Stimulated activated CD8-positive, alpha-beta memory T cell treated with anti-CD3 and anti-CD28 coated beads, Interleukin-15, amount 100 ng/mL, for 48 hours (primary cell): ENCODE measurements at regions not wholly inside any gene's neighbourhood (a gene's known extent, or its start where the extent isn't known, plus 50 kb on each side); places are given as distances from the start of the nearest gene placed in this dataset.
"Not testable (repeated sequence)": the region's sequence is repeated elsewhere in the genome, so short reads cannot be mapped to it uniquely, and the experiment has no call there.

Source experiments
- DNase-seq, 2 donors: peaks; one replicate each; pipeline ENCODE4 v3.0.0-alpha.2; 2020; ENCODE audit warnings: low read depth in 2 of 2

- no peak for DNase-seq
Measured at GRCh38 chr15:53213336-53213735, 423.2 kb upstream of the ONECUT1 start.

- no peak for DNase-seq
Measured at GRCh38 chr15:53212785-53213184, 422.6 kb upstream of the ONECUT1 start.

GRCh38 chr15:53210653-53211052 is 420.5 kb upstream of the ONECUT1 start:
- DNase-seq = no peak

GRCh38 chr15:53209396-53210042 is 419.4 kb upstream of the ONECUT1 start:
- DNase-seq = no peak

DNA sequence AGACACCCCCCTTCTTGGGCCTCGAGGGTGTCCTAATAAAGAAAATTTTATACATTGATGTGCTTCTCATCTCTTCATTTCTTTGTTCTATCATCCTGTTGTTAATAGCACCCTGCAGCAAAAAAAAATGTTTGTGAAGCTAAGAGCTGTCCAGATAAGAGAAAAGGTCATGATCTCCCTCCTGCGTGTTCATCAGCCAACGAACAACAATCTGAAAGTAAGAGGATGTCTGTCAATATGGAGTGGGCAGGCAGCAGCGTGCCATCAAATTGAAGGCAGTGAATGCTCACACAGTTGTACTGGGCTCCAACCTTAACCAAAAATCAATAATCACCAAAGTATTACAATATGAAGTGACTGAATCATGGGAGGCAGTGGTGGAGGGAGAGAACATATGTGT is 418.6 kb upstream of the ONECUT1 start:
- DNase-seq = no peak

DNA sequence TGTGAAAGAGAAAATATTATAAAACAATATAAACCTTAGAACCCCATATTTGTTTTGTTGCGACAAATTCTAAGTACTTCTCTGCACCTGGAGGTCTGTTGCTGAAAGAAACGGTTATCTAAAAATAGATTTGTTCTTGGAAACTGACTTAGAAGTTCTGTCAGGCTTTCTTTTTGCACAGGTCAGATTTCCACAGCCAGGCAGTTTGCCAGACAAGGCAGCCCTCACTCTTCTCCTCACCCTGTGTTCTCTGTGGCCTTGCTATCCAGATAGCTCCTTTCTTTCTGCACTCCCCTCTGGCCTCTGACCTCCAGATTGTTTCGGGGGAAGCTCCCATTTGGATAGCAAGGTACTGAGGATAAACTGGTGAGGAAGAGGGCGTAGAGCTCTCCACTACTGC is 413.3 kb upstream of the ONECUT1 start:
- no peak for DNase-seq

DNA sequence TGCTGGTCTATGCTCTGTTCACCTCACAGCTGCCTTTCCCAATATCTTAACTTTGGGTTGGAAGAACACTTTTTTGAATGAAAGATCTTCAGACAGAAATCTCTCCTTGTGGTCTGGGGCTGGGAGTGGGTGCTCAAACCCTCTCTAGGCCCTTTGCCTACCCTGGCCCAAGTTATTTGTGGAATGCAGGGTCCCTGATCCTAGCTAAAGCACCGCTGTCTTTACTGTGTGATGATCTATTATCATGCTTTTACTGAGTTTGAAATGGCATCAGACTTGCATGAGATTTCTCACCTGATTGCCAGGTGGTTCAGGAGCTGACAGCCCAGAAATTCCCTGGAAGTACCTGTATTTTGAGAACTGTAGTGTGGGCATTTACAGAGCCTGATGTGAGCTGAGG is 412.7 kb upstream of the ONECUT1 start:
- no peak for DNase-seq

DNA sequence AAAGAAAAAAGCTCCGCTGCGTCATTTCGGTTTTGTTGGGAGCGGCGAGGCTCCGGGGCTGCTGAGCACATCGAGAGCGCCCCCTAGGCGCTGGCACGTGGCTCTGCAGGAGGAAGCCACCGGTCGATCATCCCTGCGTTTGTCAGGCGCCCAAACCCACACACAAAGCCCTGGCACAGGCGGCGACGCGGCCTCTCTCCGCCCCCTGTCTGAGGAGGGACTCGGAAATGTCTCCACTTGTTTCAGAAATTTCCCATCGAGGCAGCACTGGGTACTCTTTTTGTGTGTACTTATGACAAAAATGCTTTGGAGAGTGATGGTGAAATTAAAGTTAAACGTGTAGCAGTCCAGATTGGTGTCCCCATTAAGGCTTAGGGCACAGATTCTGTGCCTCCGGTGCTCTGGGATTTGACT is 407.3 kb upstream of the ONECUT1 start:
- DNase-seq = peak; percentile 5 to 36

DNA sequence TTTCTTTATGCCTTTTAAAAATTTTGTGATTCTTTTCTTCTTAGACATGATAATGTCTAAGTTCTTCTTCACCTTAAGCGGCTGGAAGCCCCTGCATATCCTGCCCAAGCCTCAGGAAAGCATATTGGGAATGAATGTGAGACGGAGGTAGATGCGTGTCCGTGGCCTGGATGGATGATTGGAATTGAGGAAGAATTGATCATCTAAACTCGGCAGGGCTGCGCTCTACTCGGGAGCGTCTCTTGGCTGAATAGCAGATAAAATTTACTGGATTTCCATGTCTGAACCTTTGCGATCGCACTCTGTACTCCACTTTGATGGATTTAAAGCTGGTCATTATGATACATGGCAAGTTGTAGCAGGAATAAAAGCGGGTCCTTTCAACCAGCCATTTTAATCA is 406.7 kb upstream of the ONECUT1 start:
- no peak for DNase-seq

DNA sequence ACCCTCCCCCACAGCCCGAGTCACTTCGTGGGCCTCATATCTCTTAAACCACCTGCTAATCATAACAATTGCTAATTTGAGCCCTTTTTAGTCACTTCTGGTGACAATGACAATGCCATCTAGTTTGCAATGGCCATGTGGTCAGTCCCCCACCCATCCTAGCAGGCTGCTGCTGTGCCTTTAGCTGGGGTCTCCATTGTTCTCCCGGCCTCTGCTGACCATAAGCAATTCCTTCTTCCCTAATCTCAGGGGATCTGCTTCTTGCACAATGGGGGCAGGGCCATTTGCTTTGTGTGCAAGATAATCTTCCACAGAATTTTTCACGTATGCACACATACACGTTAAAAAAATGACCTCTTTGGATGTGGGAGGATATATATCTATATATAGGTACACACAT is 406.1 kb upstream of the ONECUT1 start:
- no peak for DNase-seq

DNA sequence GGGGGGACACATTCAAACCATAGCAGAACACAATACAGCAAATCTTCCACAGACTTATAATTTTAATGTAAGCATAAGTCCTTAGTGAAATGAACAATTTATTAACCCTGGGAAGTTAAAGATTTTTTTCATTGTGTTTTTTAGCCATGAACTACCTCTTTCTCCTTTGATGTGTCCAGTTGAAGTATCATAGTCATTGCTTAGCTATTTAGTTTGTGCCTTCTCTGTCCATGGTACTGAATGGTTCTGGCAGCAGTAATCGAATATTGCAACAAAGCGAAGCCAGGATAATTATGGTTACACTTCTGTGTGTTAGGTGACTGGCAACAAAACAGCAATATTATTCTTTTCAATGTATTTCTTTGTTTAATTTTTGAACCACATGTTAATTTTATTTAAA is 403.0 kb upstream of the ONECUT1 start:
- no peak for DNase-seq

GRCh38 chr15:53189860-53190259 is 399.7 kb upstream of the ONECUT1 start:
- DNase-seq = no peak

DNA sequence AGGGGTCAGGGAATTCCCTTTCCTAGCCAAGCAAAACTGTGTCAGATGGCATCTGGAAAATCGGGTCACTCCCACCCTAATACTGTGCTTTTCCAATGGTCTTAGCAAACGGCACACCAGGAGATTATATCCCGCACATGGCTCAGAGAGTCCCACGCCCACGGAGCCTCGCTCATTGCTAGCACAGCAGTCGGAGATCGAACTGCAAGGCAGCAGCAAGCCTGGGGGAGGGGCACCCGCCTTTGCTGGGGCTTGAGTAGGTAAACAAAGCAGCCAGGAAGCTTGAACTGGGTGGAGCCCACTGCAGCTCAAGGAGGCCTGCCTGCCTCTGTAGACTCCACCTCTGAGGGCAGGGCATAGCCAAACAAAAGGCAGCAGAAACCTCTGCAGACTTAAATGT is 393.3 kb upstream of the ONECUT1 start:
- not testable (repeated sequence) for DNase-seq

DNA sequence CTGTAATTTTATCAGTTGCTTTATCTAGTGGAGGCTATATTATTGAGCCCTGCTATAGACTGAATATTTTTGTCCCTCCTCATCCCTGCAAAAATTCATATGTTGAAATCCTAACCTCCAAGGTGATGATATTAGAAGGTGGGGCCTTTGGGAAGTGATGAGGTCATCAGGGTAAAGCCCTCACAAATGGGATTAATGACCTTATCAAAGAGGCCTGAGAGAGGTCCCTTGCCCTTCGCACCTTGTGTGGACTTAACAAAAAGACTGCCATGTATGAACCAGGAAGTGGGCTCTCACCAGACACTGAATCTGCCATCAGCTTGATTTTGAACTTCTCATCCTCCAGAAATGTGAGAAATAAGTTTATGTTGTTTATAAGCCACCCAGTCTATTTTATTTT is 381.4 kb upstream of the ONECUT1 start:
- no peak for DNase-seq

DNA sequence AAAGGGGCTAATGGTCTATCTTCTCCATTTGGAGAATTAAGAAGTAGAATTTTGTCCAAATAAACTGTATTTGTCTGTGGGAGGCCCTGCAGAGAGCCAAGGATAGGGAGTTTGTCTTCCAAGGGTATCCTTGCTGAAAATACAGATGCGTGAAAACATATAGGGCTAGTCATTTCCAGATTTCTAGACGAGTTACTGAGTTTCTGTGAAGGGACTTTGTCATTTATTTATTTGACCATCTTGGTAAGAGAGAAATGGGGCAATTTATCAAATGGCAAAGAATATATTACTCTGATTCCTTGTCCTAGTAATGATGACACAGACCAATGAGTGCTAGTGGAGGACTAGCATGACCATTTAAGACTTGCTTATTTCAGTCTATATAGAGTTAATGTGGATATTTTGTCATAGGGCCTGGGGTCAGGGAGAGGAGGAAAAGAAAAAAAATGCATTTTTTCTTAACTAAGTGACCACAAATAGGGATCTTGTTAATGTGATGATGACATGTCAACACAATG is 376.6 kb upstream of the ONECUT1 start:
- no peak for DNase-seq

- DNase-seq = no peak
Measured at GRCh38 chr15:53165988-53166683, 376.0 kb upstream of the ONECUT1 start.

DNA sequence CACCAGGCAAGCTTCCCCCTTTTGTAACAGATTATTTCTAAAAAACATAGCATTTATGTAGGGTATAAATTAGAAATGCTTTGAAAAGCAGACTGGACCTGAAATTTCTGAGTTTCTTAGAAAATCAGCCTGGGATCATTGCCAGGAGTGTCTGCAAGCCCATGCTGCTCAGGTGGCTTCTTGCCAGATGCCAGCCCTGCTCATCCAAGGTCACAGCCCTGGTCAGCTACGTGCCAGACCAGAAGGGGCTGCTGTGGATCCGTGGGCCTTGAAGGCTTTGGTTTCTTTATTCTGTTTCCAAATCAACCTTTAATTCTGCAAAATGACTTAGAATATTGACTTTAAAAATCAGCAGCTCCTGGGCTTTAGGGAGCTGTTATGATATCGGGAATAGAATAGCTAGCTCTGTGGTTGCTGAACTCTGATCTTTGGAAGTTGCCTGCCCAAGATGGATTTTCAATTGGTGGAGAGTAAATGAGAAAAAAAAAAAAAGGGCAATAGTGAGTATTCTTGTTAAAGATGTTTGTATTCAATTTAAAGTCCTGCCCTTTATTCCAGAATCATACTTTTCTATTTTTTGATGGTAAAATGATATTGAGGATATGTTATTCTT is 370.1 kb upstream of the ONECUT1 start:
- no peak for DNase-seq

GRCh38 chr15:53159458-53159857 is 369.3 kb upstream of the ONECUT1 start:
- DNase-seq = no peak

DNA sequence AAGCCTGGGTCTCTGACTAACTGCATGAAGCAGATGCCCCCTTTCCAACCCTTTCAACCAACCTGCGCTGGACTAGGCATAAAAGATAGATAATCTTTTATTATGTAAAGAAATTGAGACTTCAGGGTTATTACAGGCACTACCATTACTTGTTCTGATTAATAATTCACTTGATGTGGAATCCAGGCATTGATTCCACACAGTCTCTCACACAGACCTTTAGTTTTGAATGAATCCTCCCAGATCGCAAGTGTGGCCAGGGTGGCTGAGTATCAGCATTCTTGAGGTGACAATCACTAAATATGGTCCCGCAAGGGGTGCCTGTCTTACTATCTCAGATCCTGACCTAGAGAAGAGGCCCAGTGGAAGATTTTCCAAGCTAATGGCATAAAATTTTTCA is 368.9 kb upstream of the ONECUT1 start:
- DNase-seq = no peak

GRCh38 chr15:53133255-53133850 is 343.2 kb upstream of the ONECUT1 start:
- no peak for DNase-seq

DNA sequence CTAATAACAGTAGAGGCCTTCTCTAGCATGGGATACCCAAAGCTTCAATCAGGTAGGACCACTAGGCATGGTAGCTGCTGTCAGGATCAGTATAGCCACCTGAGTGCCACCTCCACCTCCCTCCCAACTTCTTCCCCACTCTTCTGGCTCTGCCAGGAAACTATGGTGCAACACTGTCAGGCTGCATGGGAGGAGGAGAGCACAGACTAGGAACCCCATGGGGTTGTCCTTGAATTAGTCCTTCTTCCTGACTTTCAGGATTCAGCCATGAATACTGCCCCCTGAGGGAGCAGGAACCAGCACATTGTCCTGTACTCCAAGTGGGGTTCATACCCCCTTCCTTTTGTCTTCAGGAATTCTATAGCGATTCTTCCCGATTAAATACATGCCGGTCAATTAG is 340.8 kb upstream of the ONECUT1 start:
- no peak for DNase-seq

DNA sequence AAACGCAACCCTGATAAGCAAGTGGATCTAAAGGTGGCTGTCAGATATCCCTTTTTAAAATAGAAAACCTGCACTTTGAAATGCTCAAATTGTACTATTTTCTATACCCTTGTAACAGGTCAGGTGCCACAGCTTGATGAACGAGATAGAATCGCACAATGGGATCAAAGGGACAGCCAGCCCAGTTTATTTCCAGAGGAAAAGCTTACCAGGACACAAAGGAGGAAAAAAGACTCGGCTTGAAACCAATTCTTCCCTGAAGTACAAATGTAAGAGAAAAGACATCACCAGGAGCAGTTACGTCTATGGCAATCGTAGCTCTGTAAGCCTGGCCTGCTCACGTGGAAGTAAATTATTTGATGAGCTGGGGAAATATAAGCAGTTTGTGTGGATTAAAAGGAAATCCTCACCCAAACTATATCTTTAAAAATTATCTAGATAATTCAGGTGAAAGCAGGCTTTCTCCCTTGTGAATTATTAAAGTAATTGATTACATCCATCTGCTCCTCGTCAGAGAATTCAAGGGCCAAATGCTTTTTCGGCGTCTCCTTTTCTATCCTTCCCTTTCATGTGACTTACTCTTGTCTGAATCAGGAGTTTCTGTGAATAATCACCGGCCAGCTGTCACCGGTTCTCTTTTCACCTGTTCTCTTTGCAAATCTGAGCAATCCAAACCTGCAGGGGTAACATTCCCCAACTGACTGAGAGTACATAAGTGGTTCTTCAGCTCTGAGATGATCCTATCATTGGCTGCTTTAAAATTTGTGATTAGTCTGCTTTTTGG is 339.2 kb upstream of the ONECUT1 start:
- no peak for DNase-seq
